Activated naive CD4-positive, alpha-beta T cell treated with anti-CD3 and anti-CD28 coated beads, Interleukin-2, amount 10 ng/mL, durations not matched to agents 7 days and 5 days (primary cell): ENCODE measurements at regions not wholly inside any gene's neighbourhood (a gene's known extent, or its start where the extent isn't known, plus 50 kb on each side); places are given as distances from the start of the nearest gene placed in this dataset.

Experiments used
- CTCF ChIA-PET: fragments of 350-600 bp; sonication (Branson Sonifier 250); formaldehyde crosslinking; loops from one replicate; lab custom pipeline; 2021; ENCODE audit warnings: antibody characterized with exemption; lab: Charles Lee
- DNase-seq: peaks from one replicate; pipeline ENCODE4 v3.0.0-alpha.2; 2020
- H3K27ac Mint-ChIP-seq: one replicate; pipeline ENCODE4 v1.8.0; 2021; ENCODE audit warnings: mild to moderate bottlenecking, moderate library complexity, mixed read lengths
- H3K27me3 Mint-ChIP-seq: one replicate; pipeline ENCODE4 v1.8.0; 2021; ENCODE audit warnings: mild to moderate bottlenecking, mixed read lengths
- H3K36me3 Mint-ChIP-seq: one replicate; pipeline ENCODE4 v1.8.0; 2021; ENCODE audit warnings: mixed read lengths
- H3K4me1 Mint-ChIP-seq: one replicate; pipeline ENCODE4 v1.8.0; 2021; ENCODE audit warnings: mixed read lengths
- H3K4me3 Mint-ChIP-seq: one replicate; pipeline ENCODE4 v1.8.0; 2021; ENCODE audit warnings: mild to moderate bottlenecking, moderate library complexity, mixed read lengths
- H3K9me3 Mint-ChIP-seq: one replicate; pipeline ENCODE4 v1.8.0; 2021; ENCODE audit warnings: mixed read lengths

DNA sequence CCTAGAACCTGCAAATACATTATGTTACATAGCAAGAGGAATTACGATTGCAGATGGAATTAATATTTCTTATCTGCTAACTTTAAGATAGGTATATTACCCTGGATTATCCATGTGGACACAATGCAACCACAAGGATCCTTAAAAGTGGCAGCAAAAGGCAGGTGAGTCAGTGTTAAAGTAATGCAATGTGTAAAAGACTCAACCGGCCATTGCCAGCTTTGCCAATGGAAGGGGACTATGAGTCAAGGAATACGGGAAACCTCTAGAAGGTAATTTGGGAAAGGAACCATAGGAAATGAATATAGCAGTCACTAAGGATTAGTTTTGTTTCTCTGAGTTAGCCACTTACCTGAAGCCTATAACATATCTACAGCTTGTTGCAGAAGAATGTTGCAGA, 692.1 kb upstream of the ZP4 start:
- Mint-ChIP-seq H3K4me3 (no peak overlapping the region), H3K9me3 (peaks cover 5% of the 10 kb centered on the region), H3K36me3 (no peaks in the 10 kb centered on the region), H3K27ac (no peak overlapping the region), H3K27me3 (no peaks in the 10 kb centered on the region), H3K4me1 (no peaks in the 10 kb centered on the region)
- CTCF ChIA-PET, result no interaction called here
- DNase-seq, result no peak

DNA sequence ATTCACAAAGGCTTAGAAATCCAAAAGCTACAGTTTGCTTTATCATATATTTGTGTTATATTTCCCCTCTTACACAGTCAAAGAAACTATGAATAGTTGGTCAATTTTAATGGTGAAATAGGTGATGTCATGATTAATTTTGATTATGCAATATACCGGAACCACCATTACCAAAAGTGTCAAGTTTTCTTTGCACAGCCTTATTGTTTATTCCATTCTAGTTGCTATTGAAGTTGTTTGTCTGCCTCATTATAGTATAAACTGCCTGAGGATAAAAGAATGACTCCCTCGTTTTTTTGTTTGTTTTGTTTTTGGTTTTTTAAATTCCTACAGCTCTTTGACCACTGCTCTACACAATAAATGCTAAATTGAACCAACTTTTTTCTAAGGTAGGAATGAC, 690.6 kb upstream of the ZP4 start:
- H3K36me3 Mint-ChIP-seq, result no peaks in the 10 kb centered on the region
- CTCF ChIA-PET, result no interaction called here
- H3K27ac Mint-ChIP-seq, result no peak overlapping the region
- H3K9me3 Mint-ChIP-seq, result peaks cover 2% of the 10 kb centered on the region
- DNase-seq, result no peak
- H3K4me3 Mint-ChIP-seq, result no peak overlapping the region
- H3K4me1 Mint-ChIP-seq, result no peaks in the 10 kb centered on the region
- H3K27me3 Mint-ChIP-seq, result no peaks in the 10 kb centered on the region

DNA sequence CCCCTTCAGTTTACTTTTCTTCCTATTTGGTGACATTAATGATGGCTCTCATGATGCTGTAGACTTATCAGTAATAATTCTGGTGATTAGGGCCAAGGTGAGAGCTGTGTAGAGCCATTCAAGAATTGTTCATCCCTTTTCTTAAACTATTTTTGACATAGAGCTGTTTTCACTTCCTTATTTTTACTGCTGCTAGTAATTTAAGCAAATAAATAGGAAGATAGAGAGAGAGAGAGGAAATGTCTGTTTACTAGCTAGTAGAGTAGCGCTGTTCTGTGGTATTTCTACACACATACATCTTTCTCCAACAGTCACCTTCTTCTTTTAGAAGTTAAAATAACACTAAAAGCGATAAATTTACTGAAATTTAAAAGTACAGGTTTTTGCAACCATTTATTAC, 678.0 kb upstream of the ZP4 start:
- no peaks in the 10 kb centered on the region for H3K36me3 Mint-ChIP-seq
- DNase-seq, result no peak
- no peak overlapping the region for H3K4me3 Mint-ChIP-seq
- H3K4me1 Mint-ChIP-seq, result no peaks in the 10 kb centered on the region
- H3K27ac Mint-ChIP-seq, result no peak overlapping the region
- no peaks in the 10 kb centered on the region for H3K27me3 Mint-ChIP-seq
- CTCF ChIA-PET, result no interaction called here
- peaks cover 13% of the 10 kb centered on the region for H3K9me3 Mint-ChIP-seq

GRCh38 chr1:238562341-238562740, 671.6 kb upstream of the ZP4 start:
- no peaks in the 10 kb centered on the region for H3K27me3 Mint-ChIP-seq
- no peak overlapping the region for H3K27ac Mint-ChIP-seq
- CTCF ChIA-PET, result no interaction called here
- H3K4me1 Mint-ChIP-seq, result no peaks in the 10 kb centered on the region
- no peak for DNase-seq
- H3K4me3 Mint-ChIP-seq, result no peak overlapping the region
- peaks cover 30% of the 10 kb centered on the region for H3K9me3 Mint-ChIP-seq
- H3K36me3 Mint-ChIP-seq, result no peaks in the 10 kb centered on the region

- no peak overlapping the region for H3K4me3 Mint-ChIP-seq
- CTCF ChIA-PET, result no interaction called here
- no peak overlapping the region for H3K27ac Mint-ChIP-seq
Observed at GRCh38 chr1:238558746-238559145, 668.0 kb upstream of the ZP4 start.

DNA sequence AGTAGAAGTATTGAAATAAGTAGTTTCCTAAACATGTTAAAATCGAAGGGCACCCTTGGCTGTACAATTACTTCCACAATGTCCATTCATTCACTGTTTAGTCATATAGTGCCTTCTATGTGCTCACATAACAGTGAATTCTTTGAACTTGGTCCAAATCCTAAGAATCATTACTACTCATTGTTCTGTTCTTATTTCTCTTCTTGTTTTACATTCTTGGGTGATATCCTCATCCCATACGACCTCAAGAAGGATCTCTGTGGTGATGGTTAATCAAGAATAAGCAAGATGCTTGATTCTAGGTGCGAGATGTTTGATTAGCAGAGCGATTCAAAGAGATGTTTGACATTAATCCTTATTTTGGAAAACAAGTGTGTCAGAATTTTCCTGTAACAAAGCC, 667.4 kb upstream of the ZP4 start:
- no peaks in the 10 kb centered on the region for H3K4me1 Mint-ChIP-seq
- peaks cover 15% of the 10 kb centered on the region for H3K9me3 Mint-ChIP-seq
- CTCF ChIA-PET, result no interaction called here
- no peaks in the 10 kb centered on the region for H3K27me3 Mint-ChIP-seq
- no peaks in the 10 kb centered on the region for H3K36me3 Mint-ChIP-seq
- DNase-seq, result no peak
- H3K4me3 Mint-ChIP-seq, result no peak overlapping the region
- no peak overlapping the region for H3K27ac Mint-ChIP-seq

More at GRCh38 chr1:238558746-238559145, 668.0 kb upstream of the ZP4 start:
- H3K27me3 Mint-ChIP-seq, result no peaks in the 10 kb centered on the region
- DNase-seq, result no peak
- peaks cover 19% of the 10 kb centered on the region for H3K9me3 Mint-ChIP-seq
- H3K4me1 Mint-ChIP-seq, result no peaks in the 10 kb centered on the region
- H3K36me3 Mint-ChIP-seq, result no peaks in the 10 kb centered on the region

- no peaks in the 10 kb centered on the region for H3K27me3 Mint-ChIP-seq
- CTCF ChIA-PET, result no interaction called here
- DNase-seq, result no peak
Observed at GRCh38 chr1:238552271-238552670, 661.5 kb upstream of the ZP4 start.

GRCh38 chr1:238549137-238549536, 658.4 kb upstream of the ZP4 start:
- no peak for DNase-seq

More at GRCh38 chr1:238552271-238552670, 661.5 kb upstream of the ZP4 start:
- Mint-ChIP-seq H3K36me3 (no peaks in the 10 kb centered on the region), H3K27ac (no peak overlapping the region), H3K4me3 (no peak overlapping the region), H3K9me3 (peaks cover 18% of the 10 kb centered on the region), H3K4me1 (no peaks in the 10 kb centered on the region)

GRCh38 chr1:238546118-238546517, 655.4 kb upstream of the ZP4 start:
- no peaks in the 10 kb centered on the region for H3K4me1 Mint-ChIP-seq
- H3K27ac Mint-ChIP-seq, result no peak overlapping the region
- no peak for DNase-seq
- H3K4me3 Mint-ChIP-seq, result no peak overlapping the region
- no peaks in the 10 kb centered on the region for H3K36me3 Mint-ChIP-seq
- CTCF ChIA-PET, result no interaction called here
- no peaks in the 10 kb centered on the region for H3K27me3 Mint-ChIP-seq
- peaks cover 22% of the 10 kb centered on the region for H3K9me3 Mint-ChIP-seq

More at GRCh38 chr1:238549137-238549536, 658.4 kb upstream of the ZP4 start:
- H3K27ac Mint-ChIP-seq, result no peak overlapping the region
- no peaks in the 10 kb centered on the region for H3K36me3 Mint-ChIP-seq
- H3K4me3 Mint-ChIP-seq, result no peak overlapping the region
- no peaks in the 10 kb centered on the region for H3K27me3 Mint-ChIP-seq
- H3K4me1 Mint-ChIP-seq, result no peaks in the 10 kb centered on the region
- H3K9me3 Mint-ChIP-seq, result peaks cover 25% of the 10 kb centered on the region
- CTCF ChIA-PET, result no interaction called here

DNA sequence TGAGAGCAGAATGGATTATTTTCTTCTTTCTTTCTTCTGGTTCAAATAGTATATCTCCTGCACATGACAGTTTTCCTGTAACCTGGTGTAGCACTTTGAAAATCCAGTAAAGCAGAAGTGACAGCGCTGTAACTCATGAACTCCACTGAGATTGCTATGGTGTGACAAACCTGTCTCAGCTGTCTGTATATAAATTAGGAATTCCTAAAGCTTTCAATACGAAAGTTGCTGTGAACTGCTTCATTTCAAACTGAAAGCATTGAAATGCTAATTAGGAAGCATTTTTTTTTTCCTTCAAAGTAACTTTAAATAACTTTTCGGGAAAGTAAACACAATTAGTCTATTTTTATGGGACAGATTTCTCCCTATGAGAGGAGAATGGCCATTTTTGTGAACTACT, 646.9 kb upstream of the ZP4 start:
- Mint-ChIP-seq H3K9me3 (peaks cover 5% of the 10 kb centered on the region), H3K4me1 (no peaks in the 10 kb centered on the region), H3K27me3 (no peaks in the 10 kb centered on the region), H3K27ac (no peak overlapping the region), H3K36me3 (no peaks in the 10 kb centered on the region), H3K4me3 (no peak overlapping the region)
- CTCF ChIA-PET, result no interaction called here
- no peak for DNase-seq

DNA sequence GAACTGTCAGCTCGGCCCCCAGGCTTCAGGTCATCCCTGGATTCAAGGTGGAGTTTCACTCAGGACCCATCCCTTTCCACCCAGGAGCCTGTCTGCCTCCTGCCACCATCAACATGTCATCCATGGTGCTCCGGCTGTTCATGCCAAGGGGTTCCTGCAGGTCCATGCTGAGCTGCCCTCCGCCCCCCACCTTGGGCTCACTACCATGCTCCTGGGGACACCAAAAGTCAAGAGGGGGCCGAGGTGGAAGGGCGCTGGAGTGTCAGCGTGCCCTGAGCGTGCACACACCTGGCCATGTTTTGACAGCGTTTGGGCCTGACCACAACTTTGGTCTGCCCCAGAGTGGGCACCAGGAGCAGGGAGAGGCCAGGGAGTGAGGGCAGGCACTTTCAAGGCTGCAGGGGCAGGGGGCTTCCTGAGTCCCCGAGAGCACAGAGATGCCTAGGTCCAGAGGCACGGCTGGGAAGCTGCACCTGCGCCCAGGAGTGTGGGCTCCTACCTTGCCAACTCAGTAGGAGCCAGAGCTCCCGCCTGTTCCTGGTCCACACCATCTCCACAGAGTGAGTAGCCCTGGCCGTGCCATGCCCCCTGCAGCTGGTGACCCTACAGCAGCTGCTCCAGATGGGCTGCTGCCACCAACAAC, 639.6 kb upstream of the ZP4 start:
- no peak overlapping the region for H3K27ac Mint-ChIP-seq
- CTCF ChIA-PET, result no interaction called here

GRCh38 chr1:238517711-238518110, 627.0 kb upstream of the ZP4 start:
- Mint-ChIP-seq H3K9me3 (peaks cover 16% of the 10 kb centered on the region), H3K36me3 (no peaks in the 10 kb centered on the region), H3K27me3 (no peaks in the 10 kb centered on the region), H3K27ac (no peak overlapping the region), H3K4me3 (no peak overlapping the region), H3K4me1 (no peaks in the 10 kb centered on the region)
- no peak for DNase-seq
- CTCF ChIA-PET, result no interaction called here

More for the DNA sequence above, 639.6 kb upstream of the ZP4 start:
- peaks cover 11% of the 10 kb centered on the region for H3K9me3 Mint-ChIP-seq
- no peaks in the 10 kb centered on the region for H3K4me1 Mint-ChIP-seq
- H3K27me3 Mint-ChIP-seq, result no peaks in the 10 kb centered on the region
- no peaks in the 10 kb centered on the region for H3K36me3 Mint-ChIP-seq
- no peak overlapping the region for H3K4me3 Mint-ChIP-seq
- DNase-seq, result no peak

DNA sequence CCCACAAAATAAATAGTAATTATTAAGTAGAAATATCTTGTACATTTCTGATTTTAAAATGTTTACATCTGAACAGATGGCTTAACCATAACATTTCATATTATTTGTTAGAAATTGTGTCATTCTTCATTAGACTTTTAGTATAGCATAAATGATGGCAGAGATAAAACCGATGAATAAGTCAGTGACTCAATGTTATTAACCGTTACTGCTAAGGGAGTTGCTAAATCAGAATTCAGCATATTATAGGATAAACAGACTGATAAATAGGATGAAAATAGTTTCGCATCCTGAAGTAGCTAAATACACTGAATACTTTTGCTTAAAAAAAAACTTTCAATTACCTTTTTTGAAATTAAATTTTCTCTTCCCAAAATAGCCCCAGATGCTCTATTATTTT, 610.6 kb upstream of the ZP4 start:
- CTCF ChIA-PET, result no interaction called here
- no peak for DNase-seq
- Mint-ChIP-seq H3K4me3 (no peak overlapping the region), H3K27ac (no peak overlapping the region), H3K4me1 (no peaks in the 10 kb centered on the region), H3K9me3 (peaks cover 6% of the 10 kb centered on the region), H3K36me3 (no peaks in the 10 kb centered on the region), H3K27me3 (no peaks in the 10 kb centered on the region)

DNA sequence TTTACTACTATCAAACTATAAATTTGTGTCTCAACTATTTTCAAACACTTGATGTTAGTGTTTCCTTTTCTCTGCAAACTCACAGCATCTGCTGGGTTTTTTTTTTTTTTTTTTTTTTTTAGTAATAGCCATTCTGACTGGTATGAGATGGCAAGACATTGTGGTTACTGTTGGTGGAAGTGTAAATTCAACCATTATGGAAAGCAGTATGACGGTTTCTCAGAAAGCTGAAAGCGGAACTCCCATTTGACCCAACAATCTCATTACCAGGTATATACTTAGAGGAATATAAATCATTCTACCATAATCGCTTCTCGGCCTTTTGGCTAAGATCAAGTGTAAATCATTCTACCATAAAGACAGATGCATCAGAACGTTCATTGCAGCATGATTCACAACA, 608.3 kb upstream of the ZP4 start:
- Mint-ChIP-seq H3K27ac (no peak overlapping the region), H3K36me3 (no peaks in the 10 kb centered on the region), H3K4me1 (no peaks in the 10 kb centered on the region), H3K4me3 (no peak overlapping the region), H3K9me3 (peaks cover 6% of the 10 kb centered on the region), H3K27me3 (no peaks in the 10 kb centered on the region)
- CTCF ChIA-PET, result no interaction called here
- no peak for DNase-seq

DNA sequence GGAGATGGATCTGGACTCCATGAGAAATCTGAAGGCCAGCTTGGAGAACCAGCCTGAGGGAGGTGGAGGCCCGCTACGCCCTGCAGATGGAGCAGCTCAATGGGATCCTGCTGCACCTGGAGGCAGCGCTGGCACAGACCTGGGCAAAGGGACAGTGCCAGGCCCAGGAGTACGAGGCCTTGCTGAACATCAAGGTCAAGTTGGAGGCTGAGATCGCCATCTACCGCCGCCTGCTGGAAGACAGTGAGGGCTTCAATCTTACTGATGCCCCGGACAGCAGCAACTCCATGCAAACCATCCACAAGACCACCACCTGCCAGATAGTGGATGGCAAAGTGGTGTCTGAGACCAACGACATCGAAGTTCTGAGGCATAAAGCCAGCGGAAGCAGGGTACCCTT, 601.5 kb upstream of the ZP4 start:
- Mint-ChIP-seq H3K4me3 (no peak overlapping the region), H3K36me3 (no peaks in the 10 kb centered on the region), H3K4me1 (no peaks in the 10 kb centered on the region), H3K27me3 (no peaks in the 10 kb centered on the region), H3K9me3 (peaks cover 2% of the 10 kb centered on the region), H3K27ac (no peak overlapping the region)
- CTCF ChIA-PET, result no interaction called here
- no peak for DNase-seq

DNA sequence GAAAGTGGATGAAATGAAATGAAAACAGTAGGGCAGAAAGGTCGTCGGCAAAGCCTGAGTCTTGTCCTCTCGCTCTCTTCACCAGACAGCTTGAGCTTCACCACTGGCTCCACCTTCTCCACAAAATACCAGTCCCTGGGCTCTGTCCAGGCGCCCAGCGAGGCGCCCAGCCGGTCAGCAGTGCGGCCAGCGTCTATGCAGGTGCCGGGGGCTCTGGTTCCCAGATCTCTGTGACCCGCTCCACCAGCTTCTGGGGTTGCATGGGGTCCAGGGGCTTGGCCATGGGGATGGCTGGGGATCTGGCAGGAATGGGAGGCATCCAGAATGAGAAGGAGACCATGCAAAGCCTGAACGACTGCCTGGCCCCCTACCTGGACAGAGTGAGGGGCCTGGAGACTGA, 600.5 kb upstream of the ZP4 start:
- Mint-ChIP-seq H3K4me3 (no peak overlapping the region), H3K27me3 (no peaks in the 10 kb centered on the region), H3K9me3 (peaks cover 2% of the 10 kb centered on the region), H3K27ac (no peak overlapping the region), H3K4me1 (no peaks in the 10 kb centered on the region), H3K36me3 (no peaks in the 10 kb centered on the region)
- CTCF ChIA-PET, result no interaction called here
- no peak for DNase-seq
